Epithelial cell of prostate (primary cell): ENCODE measurements at regions not wholly inside any gene's neighbourhood (a gene's known extent, or its start where the extent isn't known, plus 50 kb on each side); places are given as distances from the start of the nearest gene placed in this dataset.

Experiments
- DNase-seq: peaks from one replicate; pipeline ENCODE4 v3.0.0-alpha.2; 2011; ENCODE audit warnings: low read depth, low spot score
- H3K27ac ChIP-seq: fragments of 450-650 bp; 2 replicates; pipeline ENCODE4 v1.5.1; 2017; ENCODE audit warnings: mild to moderate bottlenecking

DNA sequence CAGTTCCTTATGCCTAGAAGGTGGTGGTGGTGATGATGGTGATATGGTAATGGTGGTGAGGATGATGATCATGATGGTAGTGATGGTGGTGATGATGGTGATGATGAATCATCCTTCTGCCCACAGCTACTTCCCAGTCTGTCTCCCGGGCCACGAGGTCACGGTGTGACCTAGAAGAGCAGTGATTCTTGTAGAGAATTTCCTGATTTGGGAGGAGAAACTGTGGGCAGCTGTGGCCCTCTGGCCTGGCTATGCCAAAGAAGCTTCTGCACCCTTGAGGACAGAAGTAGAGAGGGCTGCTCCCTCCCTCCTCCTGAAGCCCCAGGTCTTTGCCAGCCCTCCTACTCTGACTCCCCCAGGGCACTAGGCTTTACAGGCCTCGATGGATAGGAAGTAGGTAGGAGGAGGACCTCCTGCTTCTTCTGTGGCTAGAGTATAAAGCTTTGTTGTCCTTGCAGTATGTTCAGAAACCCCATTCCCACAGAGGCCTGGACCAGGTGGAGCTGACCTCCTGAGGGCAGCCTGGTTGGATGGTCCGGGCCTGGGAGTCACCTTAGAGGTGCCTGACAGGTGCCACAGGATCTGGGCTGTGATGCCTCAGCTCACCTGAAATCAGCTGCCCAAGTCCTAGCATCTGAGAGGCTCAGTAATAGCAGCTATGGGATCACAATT, 57.9 kb upstream of the EPAS1 start:
- no peak for DNase-seq
- no peak overlapping the region for H3K27ac ChIP-seq

DNA sequence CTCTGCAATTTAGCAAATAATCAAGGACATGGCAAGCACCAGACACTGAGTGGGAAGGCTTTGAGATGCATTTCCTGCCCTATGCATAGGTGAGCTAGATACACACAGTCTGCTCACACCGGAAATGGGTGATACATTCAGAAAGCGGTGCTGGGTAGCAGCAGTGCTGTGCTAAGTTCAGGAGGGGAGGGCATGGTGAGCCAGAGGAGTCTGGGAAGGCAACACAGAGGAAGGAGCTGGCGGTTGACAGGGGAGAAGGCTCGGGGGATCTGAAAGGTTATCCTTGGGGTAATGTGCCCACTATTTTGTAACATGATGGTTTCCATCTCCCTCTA, 57.4 kb upstream of the EPAS1 start:
- H3K27ac ChIP-seq, result no peak overlapping the region

DNA sequence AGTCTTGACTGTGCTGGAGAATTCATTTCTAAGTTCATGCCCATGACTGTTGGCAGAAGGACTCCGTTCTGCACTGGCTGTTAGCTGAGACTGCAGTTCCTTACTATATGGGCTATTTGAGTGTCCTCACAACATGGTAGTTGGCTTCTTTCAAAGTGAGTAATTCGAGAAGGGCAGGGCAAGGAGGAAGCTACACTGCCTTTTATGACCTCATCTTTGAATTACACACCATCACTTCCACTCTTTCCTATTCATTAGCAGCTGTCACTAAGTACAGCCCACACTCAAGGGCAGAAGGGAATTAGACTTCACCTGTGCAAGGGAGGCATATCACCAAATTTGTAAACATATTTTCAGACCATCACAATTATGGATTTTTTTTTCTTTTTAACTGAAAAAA, 55.9 kb upstream of the EPAS1 start:
- H3K27ac ChIP-seq, result peak overlapping the region; percentile 16
- DNase-seq, result peak; percentile 44

More for the DNA sequence above, 57.4 kb upstream of the EPAS1 start:
- DNase-seq, result no peak

DNA sequence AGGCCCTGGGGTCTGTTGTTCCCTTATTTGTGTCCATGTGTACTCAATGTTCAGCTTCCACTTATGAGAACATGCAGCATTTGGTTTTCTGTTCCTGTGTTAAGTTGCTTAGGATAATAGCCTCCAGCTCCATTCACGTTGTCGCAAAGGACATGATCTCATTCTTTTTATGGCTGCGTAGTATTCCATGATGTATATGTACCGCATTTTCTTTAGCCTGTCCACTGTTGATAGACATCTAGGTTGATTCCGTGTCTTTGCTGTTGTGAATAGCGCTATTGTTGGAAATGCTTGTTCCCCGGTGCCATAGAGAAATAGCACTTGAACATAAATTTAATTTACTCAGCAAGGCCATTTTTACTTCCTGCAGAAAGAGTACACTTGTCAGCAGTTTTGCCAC, 51.3 kb upstream of the EPAS1 start:
- peak overlapping the region; percentile 38 for H3K27ac ChIP-seq
- no peak for DNase-seq

DNA sequence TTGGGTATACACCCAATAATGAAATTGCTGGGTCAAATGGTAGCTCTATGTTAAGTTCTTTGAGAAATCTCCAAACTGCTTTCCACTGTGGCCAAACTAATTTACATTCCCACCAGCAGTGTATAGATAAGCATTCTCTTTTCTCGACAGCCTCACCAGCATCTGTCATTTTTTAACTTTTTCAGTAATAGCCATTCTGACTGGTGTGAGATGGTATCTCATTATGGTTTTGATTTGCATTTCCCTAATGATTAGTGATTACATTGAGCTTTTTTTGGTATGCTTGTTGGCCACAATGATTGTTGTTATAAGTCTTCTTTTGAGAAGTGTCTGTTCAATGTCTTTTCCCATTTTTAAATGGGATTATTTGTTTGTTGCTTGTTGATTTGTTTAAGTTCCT, 50.4 kb upstream of the EPAS1 start:
- DNase-seq, result no peak
- H3K27ac ChIP-seq, result peak overlapping the region; percentile 38
